NCI-H2081 treated with DMSO at 0.1 percent for 48 hours (cell line): ENCODE measurements at regions not wholly inside any gene's neighbourhood (a gene's known extent, or its start where the extent isn't known, plus 50 kb on each side); places are given as distances from the start of the nearest gene placed in this dataset.
"Not testable (repeated sequence)": the region's sequence is repeated elsewhere in the genome, so short reads cannot be mapped to it uniquely, and the experiment has no call there.

Experiments used
- DNase-seq: peaks from one replicate; lab custom pipeline; 2025; lab: John Stamatoyannopoulos, UW

GRCh38 chr3:25844891-25845290 is 55.0 kb downstream of the OXSM start:
- no peak for DNase-seq

- no peak for DNase-seq
Measured at GRCh38 chr3:25846282-25846681, 56.4 kb downstream of the OXSM start.

- DNase-seq = no peak
Measured at GRCh38 chr3:25849091-25849490, 59.2 kb downstream of the OXSM start.

- no peak for DNase-seq
Measured at GRCh38 chr3:25849641-25850385, 59.9 kb downstream of the OXSM start.

DNA sequence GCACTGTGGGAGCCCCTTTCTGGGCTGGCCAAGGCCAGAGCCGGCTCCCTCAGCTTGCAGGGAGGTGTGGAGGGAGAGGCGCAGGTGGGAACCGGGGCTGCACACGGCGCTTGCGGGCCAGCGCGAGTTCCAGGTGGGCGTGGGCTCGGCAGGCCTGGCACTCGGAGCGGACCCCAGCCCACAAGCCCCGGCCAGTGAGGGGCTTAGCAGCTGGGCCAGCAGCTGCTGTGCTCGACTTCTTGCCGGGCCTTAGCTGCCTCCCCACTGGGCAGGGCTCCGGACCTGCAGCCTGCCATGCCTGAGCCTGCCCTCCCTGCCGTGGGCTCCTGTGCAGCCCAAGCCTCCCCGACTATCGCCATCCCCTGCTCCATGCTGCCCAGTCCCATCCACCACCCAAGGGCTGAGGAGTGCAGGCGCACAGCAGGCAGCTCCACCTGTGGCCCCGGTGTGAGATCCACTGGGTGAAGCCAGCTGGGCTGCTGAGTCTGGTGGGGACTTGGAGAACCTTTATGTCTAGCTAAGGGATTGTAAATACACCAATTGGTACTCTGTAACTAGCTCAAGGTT is 61.9 kb downstream of the OXSM start:
- DNase-seq = not testable (repeated sequence)

GRCh38 chr3:25854214-25854613 is 64.3 kb downstream of the OXSM start:
- no peak for DNase-seq

DNA sequence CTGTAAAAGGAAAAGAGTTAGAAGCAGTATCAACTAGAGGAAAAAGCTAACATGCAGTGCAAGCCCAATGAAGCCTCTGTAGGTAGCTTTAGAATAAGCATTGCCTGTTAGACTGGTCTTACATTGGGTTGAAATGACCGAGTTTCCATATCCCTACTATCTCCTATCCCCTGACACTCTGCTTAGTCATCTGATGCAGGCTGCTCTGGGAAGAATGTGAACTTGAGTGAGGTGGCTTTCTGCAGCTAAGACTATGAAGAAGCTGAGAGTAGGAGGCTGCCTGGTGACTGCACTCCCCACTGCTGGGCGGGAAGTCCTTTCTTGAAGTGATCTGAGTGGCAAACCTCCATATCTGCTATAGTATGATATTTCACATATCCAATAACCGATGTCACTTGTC is 64.7 kb downstream of the OXSM start:
- no peak for DNase-seq

DNA sequence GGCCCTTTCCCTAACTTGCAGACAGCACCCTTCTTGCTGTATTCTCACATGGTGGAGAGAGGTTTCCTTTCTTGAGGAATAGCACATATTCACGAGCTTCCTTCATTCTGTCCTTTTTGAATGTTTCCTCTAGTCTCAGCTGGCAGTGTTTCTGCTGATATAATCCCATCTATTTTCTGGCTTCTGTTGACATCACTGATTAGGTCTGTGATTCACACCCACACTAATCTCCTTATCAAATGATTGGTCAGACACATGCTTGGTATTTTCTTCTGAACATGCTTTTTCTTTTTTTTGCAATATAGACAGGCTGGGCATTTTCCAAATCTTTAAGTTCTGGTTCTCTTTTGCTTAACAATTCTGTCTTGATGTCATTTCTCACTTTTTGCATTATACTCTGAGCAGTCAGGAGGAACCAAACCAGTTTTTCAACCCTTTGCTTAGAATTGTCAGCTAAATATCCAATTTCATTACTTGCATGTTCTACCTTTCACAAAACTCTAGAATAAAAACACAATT is 65.4 kb downstream of the OXSM start:
- no peak for DNase-seq

GRCh38 chr3:25856902-25857518 is 67.1 kb downstream of the OXSM start:
- no peak for DNase-seq

DNA sequence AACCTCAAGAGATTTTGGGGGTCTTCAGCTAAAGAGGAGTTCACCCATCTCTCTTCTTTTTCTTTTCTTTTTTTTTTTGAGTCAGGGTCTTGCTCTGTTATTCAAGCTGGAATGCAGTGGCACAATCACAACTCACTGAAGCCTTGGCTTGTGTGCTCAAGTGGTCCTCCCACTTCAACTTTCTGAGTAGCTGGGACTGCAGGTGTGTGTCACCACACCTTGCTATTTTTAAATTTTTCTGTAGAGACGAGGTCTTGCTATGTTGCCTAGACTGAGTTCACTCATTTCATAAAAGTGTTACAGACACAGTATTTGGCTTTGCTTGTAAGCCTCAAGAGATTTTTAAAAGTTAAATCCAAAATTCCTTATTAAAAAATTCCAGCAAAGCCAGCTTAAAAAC is 71.7 kb downstream of the OXSM start:
- DNase-seq = no peak

- DNase-seq = no peak
Measured at GRCh38 chr3:25863011-25863415, 73.1 kb downstream of the OXSM start.

- no peak for DNase-seq
Measured at GRCh38 chr3:25863416-25863959, 73.6 kb downstream of the OXSM start.

GRCh38 chr3:25870452-25870851 is 80.6 kb downstream of the OXSM start:
- DNase-seq = no peak

- no peak for DNase-seq
Measured at GRCh38 chr3:25872200-25872877, 82.4 kb downstream of the OXSM start.

- DNase-seq = no peak
Measured at GRCh38 chr3:25883492-25883891, 93.6 kb downstream of the OXSM start.

DNA sequence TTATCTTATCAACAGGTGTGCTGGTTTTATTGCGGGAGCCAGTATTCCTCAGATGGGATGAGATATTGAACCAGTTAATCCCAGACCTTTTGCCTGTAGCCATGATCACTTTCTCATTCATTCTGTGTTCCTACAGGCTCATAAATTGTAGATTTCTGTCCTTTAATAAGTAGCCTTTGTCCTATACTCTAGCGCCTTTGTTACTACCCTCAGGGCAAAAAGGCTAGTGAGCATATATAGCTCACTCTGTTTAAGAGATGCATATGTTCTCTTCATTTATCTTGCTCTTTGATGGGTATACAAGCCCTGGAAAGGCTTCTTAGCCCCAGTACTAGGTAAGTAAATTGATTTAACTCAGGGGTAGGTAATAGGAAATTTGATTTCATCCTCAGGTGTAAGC is 95.1 kb downstream of the OXSM start:
- DNase-seq = no peak

DNA sequence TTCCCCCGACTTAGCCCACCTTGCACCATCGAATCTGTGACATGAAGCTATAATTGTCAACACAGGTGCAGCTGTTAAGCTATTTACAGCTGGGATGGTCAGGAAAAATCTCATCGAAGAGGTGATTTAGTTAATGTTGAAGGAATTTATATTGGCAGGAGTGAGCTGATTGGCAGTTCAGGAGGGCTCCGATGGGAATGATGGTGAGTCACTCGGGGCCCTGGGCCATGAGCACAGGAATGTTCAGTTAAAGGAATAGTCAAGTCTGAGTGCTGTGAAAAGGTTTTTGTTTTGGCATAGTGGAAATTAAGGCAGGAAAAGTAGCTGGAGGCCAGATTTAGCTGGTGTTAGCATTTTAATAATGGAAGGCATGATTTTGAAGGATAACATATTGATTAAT is 95.7 kb downstream of the OXSM start:
- DNase-seq = no peak

DNA sequence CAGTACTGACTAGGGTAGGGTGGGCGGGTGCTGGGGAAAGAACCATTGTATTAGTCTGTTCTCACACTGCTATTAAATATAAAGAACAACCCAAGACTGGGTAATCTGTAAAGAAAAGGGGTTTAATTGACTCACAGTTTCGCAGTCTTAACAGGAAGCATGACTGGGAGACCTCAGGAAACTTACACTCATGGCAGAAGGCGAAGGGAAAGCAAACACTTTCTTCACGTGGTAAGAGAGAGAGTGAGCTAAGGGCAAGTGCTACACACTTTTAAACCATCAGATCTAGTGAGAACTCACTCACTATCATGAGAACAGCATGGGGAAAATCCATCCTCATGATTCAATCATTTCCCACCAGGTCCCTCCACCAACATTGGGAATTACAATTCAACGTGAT is 98.0 kb downstream of the OXSM start:
- DNase-seq = no peak

GRCh38 chr3:25888892-25889524 is 99.1 kb downstream of the OXSM start:
- DNase-seq = no peak

GRCh38 chr3:25889525-25889917 is 99.6 kb downstream of the OXSM start:
- DNase-seq = no peak

DNA sequence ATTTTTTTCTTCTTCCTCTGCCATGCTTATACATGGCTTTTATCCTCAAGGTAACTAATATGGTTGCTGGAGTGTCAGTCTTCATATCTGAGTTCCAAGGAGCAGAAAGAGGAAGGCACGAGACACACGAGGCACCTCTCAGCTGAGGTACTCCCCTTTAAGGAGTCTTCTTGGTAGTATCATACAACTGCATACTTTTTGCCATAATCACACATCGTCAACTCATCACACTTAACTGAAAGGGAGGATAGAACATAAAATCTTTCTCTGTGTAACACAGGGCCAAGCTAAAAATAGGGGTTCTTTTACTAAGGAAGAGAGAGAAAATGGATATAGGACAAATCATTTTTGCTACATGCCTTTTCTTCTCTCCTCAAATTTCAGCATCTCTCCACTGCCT is 104.2 kb downstream of the OXSM start:
- DNase-seq = no peak

GRCh38 chr3:25895031-25895430 is 105.1 kb downstream of the OXSM start:
- DNase-seq = no peak
